ENCODE measurements at regions not wholly inside any gene's neighbourhood (a gene's known extent, or its start where the extent isn't known, plus 50 kb on each side); places are given as distances from the start of the nearest gene placed in this dataset.
A peak's percentile ranks its signal among the peaks of the same experiment; 100 is the strongest.

GRCh38 chr3:102753901-102754300 lies 319.1 kb downstream of the ZPLD1 start:
- DNase-seq = no peak

GRCh38 chr3:102756706-102757105 lies 321.9 kb downstream of the ZPLD1 start:
- peak; percentile 17 for DNase-seq

- DNase-seq = no peak
These were observed 323.1 kb downstream of the ZPLD1 start for GRCh38 chr3:102757950-102758349.

- peak; percentile 26 for DNase-seq
These were observed 327.0 kb downstream of the ZPLD1 start for GRCh38 chr3:102761766-102762165.

- no peak for DNase-seq
These were observed 356.0 kb downstream of the ZPLD1 start for GRCh38 chr3:102790747-102791325.

- no peak for DNase-seq
These were observed 357.1 kb downstream of the ZPLD1 start for GRCh38 chr3:102791641-102792589.

GRCh38 chr3:102796804-102797203 lies 362.0 kb downstream of the ZPLD1 start:
- DNase-seq = no peak

- DNase-seq = no peak
These were observed 368.1 kb downstream of the ZPLD1 start for GRCh38 chr3:102802819-102803420.

GRCh38 chr3:102810937-102811336 lies 376.1 kb downstream of the ZPLD1 start:
- no peak for DNase-seq

- no peak for DNase-seq
These were observed 391.8 kb downstream of the ZPLD1 start for GRCh38 chr3:102826636-102827035.

- DNase-seq = no peak
These were observed 392.6 kb downstream of the ZPLD1 start for GRCh38 chr3:102827386-102827785.

- DNase-seq = no peak
These were observed 395.6 kb downstream of the ZPLD1 start for GRCh38 chr3:102830415-102830814.

GRCh38 chr3:102841866-102842265 lies 407.1 kb downstream of the ZPLD1 start:
- DNase-seq = no peak

GRCh38 chr3:102866845-102867244 lies 432.0 kb downstream of the ZPLD1 start:
- no peak for DNase-seq

GRCh38 chr3:102883515-102883914 lies 448.7 kb downstream of the ZPLD1 start:
- no peak for DNase-seq

- no peak for DNase-seq
These were observed 450.5 kb downstream of the ZPLD1 start for GRCh38 chr3:102885289-102885688.

GRCh38 chr3:102887431-102887830 lies 452.6 kb downstream of the ZPLD1 start:
- DNase-seq = no peak

GRCh38 chr3:102896851-102897621 lies 462.2 kb downstream of the ZPLD1 start:
- DNase-seq = no peak

GRCh38 chr3:102904629-102905028 lies 469.8 kb downstream of the ZPLD1 start:
- DNase-seq = no peak

- DNase-seq = no peak
These were observed 471.0 kb downstream of the ZPLD1 start for GRCh38 chr3:102905811-102906210.

GRCh38 chr3:102906818-102907217 lies 472.0 kb downstream of the ZPLD1 start:
- no peak for DNase-seq

GRCh38 chr3:102909904-102910303 lies 475.1 kb downstream of the ZPLD1 start:
- no peak for DNase-seq

- no peak for DNase-seq
These were observed 481.7 kb downstream of the ZPLD1 start for GRCh38 chr3:102916532-102916931.

Data from OCI-M1 (cell line).